ENCODE measurements at regions not wholly inside any gene's neighbourhood (a gene's known extent, or its start where the extent isn't known, plus 50 kb on each side); places are given as distances from the start of the nearest gene placed in this dataset.

GRCh38 chr2:145460112-145460511 is 940.2 kb upstream of the ZEB2 start:
- TF ChIP-seq CTCF (IDR thresholded peaks at IDR 0.05) (no peak), EZH2 (IDR thresholded peaks at IDR 0.05; ENCODE audit: borderline replicate concordance, insufficient read depth, low read depth, low read length, poor library complexity, severe bottlenecking) (no peak)
